HEK293 (cell line): ENCODE measurements at regions not wholly inside any gene's neighbourhood (a gene's known extent, or its start where the extent isn't known, plus 50 kb on each side); places are given as distances from the start of the nearest gene placed in this dataset.

Experiments
- HOXA7 ChIP-seq: sonication (generic); formaldehyde crosslinking; IDR thresholded peaks from 2 replicates; pipeline ENCODE4 v1.8.1; 2022; ENCODE audit warnings: missing genetic modification reagents, borderline replicate concordance
- HOXC10 ChIP-seq: sonication (generic); formaldehyde crosslinking; IDR thresholded peaks from 2 replicates; pipeline ENCODE4 v1.8.1; 2023; ENCODE audit warnings: mild to moderate bottlenecking, missing genetic modification reagents
- KLF9 ChIP-seq: fragments of 450-650 bp; formaldehyde crosslinking; IDR thresholded peaks from 2 replicates; pipeline ENCODE4 v1.5.1; 2016; ENCODE audit warnings: missing biosample characterization, missing genetic modification characterization, low read depth
- MZF1 ChIP-seq: fragments of 450-650 bp; formaldehyde crosslinking; IDR thresholded peaks from 2 replicates; pipeline ENCODE4 v1.5.1; 2017; ENCODE audit warnings: missing biosample characterization, missing genetic modification characterization, borderline replicate concordance
- PRDM1 ChIP-seq: fragments of 450-650 bp; formaldehyde crosslinking; IDR thresholded peaks from 2 replicates; pipeline ENCODE4; 2016; ENCODE audit warnings: missing biosample characterization, missing genetic modification characterization
- PRDM10 ChIP-seq: fragments of 450-650 bp; formaldehyde crosslinking; IDR thresholded peaks from 2 replicates; pipeline ENCODE4 v1.5.1; 2016; ENCODE audit warnings: missing biosample characterization, missing genetic modification characterization
- SETDB1 ChIP-seq: IDR thresholded peaks from one replicate; pipeline ENCODE4 v1.6.1; 2017; ENCODE audit warnings: mild to moderate bottlenecking, low read length, moderate library complexity, mixed read lengths; ENCODE audit not compliant: insufficient read length
- ZBTB1 ChIP-seq: fragments of 450-650 bp; formaldehyde crosslinking; IDR thresholded peaks from 2 replicates; pipeline ENCODE4 v1.5.1; 2016; ENCODE audit warnings: missing biosample characterization, missing genetic modification characterization
- ZBTB21 ChIP-seq: fragments of 450-650 bp; formaldehyde crosslinking; IDR thresholded peaks from 2 replicates; pipeline ENCODE4 v1.5.1; 2017; ENCODE audit warnings: missing biosample characterization, missing genetic modification characterization
- ZBTB8A ChIP-seq: fragments of 450-650 bp; formaldehyde crosslinking; IDR thresholded peaks from 2 replicates; pipeline ENCODE4 v1.5.1; 2016; ENCODE audit warnings: missing biosample characterization, missing genetic modification characterization
- ZNF140 ChIP-seq: fragments of 450-650 bp; formaldehyde crosslinking; IDR thresholded peaks from 2 replicates; pipeline ENCODE4 v1.5.1; 2016; ENCODE audit warnings: missing biosample characterization, missing genetic modification characterization
- ZNF146 ChIP-seq: fragments of 450-650 bp; formaldehyde crosslinking; IDR thresholded peaks from 2 replicates; pipeline ENCODE4 v1.5.1; 2016; ENCODE audit warnings: missing biosample characterization, missing genetic modification characterization
- ZNF157 ChIP-seq: fragments of 450-650 bp; formaldehyde crosslinking; IDR thresholded peaks from 2 replicates; pipeline ENCODE4 v1.5.1; 2016; ENCODE audit warnings: missing biosample characterization, missing genetic modification characterization
- ZNF175 ChIP-seq: fragments of 450-650 bp; formaldehyde crosslinking; IDR thresholded peaks from 2 replicates; pipeline ENCODE4 v1.5.1; 2016; ENCODE audit warnings: missing biosample characterization, missing genetic modification characterization
- ZNF211 ChIP-seq: fragments of 450-650 bp; formaldehyde crosslinking; IDR thresholded peaks from 2 replicates; pipeline ENCODE4 v1.5.1; 2016; ENCODE audit warnings: low read depth, missing biosample characterization, missing genetic modification characterization
- ZNF24 ChIP-seq: fragments of 450-650 bp; formaldehyde crosslinking; IDR thresholded peaks from 2 replicates; pipeline ENCODE4 v1.5.1; 2016; ENCODE audit warnings: missing biosample characterization, missing genetic modification characterization
- ZNF274 ChIP-seq, 2 experiments: fragments of 200-500 bp in 1 of 2; fragments of 450-650 bp in 1 of 2; sonication (Bioruptor generic) in 1 of 2; formaldehyde crosslinking in 1 of 2; IDR thresholded peaks; 2 replicates each; pipeline versions ENCODE4 v1.5.1 to v1.6.1; 2014 to 2016; ENCODE audit warnings: borderline replicate concordance in 1 of 2, inconsistent platforms in 1 of 2, low read length in 1 of 2, missing biosample characterization in 1 of 2, missing genetic modification characterization in 1 of 2
- ZNF423 ChIP-seq: fragments of 450-650 bp; formaldehyde crosslinking; IDR thresholded peaks from 2 replicates; pipeline ENCODE4 v1.5.1; 2016; ENCODE audit warnings: missing biosample characterization, missing genetic modification characterization
- ZNF426 ChIP-seq: fragments of 450-650 bp; formaldehyde crosslinking; IDR thresholded peaks from 2 replicates; pipeline ENCODE4 v1.5.1; 2017; ENCODE audit warnings: missing biosample characterization, missing genetic modification characterization, mild to moderate bottlenecking, inconsistent platforms, moderate library complexity
- ZNF473 ChIP-seq: fragments of 450-650 bp; formaldehyde crosslinking; IDR thresholded peaks from 2 replicates; pipeline ENCODE4 v1.5.1; 2017; ENCODE audit warnings: missing biosample characterization, missing genetic modification characterization
- ZNF488 ChIP-seq: fragments of 450-650 bp; formaldehyde crosslinking; IDR thresholded peaks from 2 replicates; pipeline ENCODE4 v1.5.1; 2016; ENCODE audit warnings: missing biosample characterization, missing genetic modification characterization
- ZNF521 ChIP-seq: fragments of 450-650 bp; formaldehyde crosslinking; IDR thresholded peaks from 2 replicates; pipeline ENCODE4 v1.5.1; 2017; ENCODE audit warnings: missing biosample characterization, mild to moderate bottlenecking, missing genetic modification characterization
- ZNF558 ChIP-seq: fragments of 450-650 bp; formaldehyde crosslinking; IDR thresholded peaks from 2 replicates; pipeline ENCODE4 v1.5.1; 2016; ENCODE audit warnings: missing biosample characterization, missing genetic modification characterization
- ZNF561 ChIP-seq: fragments of 450-650 bp; IDR thresholded peaks from 2 replicates; pipeline ENCODE4 v1.5.1; 2018; ENCODE audit warnings: missing biosample characterization, missing genetic modification characterization, borderline replicate concordance
- ZNF677 ChIP-seq: fragments of 450-650 bp; IDR thresholded peaks from 2 replicates; pipeline ENCODE4 v1.5.0; 2018; ENCODE audit warnings: missing biosample characterization, mild to moderate bottlenecking, missing genetic modification characterization, moderate library complexity
- ZNF707 ChIP-seq: fragments of 450-650 bp; formaldehyde crosslinking; IDR thresholded peaks from 2 replicates; pipeline ENCODE4 v1.5.1; 2016; ENCODE audit warnings: missing biosample characterization, missing genetic modification characterization
- ZNF776 ChIP-seq: fragments of 450-650 bp; formaldehyde crosslinking; IDR thresholded peaks from 2 replicates; pipeline ENCODE4 v1.5.0; 2017; ENCODE audit warnings: missing biosample characterization, missing genetic modification characterization, borderline replicate concordance
- ZSCAN18 ChIP-seq: fragments of 450-650 bp; formaldehyde crosslinking; IDR thresholded peaks from 2 replicates; pipeline ENCODE4 v1.5.1; 2016; ENCODE audit warnings: missing biosample characterization, missing genetic modification characterization
- TF ChIP-seq, protein P1 (sequence below): fragments of 450-650 bp; formaldehyde crosslinking; IDR thresholded peaks from 2 replicates; pipeline ENCODE4 v1.5.1; 2016; ENCODE audit warnings: missing biosample characterization, missing genetic modification characterization
- TF ChIP-seq, protein P2 (sequence below): fragments of 450-650 bp; formaldehyde crosslinking; IDR thresholded peaks from 2 replicates; pipeline ENCODE4 v1.5.1; 2017; ENCODE audit warnings: missing biosample characterization, missing genetic modification characterization

- no peak for TF ChIP-seq ZNF211 (tag by site-specific recombination)
- no peak for TF ChIP-seq ZNF157 (tag by site-specific recombination)
- no peak for TF ChIP-seq ZNF24 (tag by site-specific recombination)
- no peak for TF ChIP-seq PRDM1 (tag by site-specific recombination)
- no peak for TF ChIP-seq ZNF423 (tag by site-specific recombination)
- no peak for TF ChIP-seq ZNF776 (tag by site-specific recombination)
- no peak for TF ChIP-seq PRDM10 (tag by site-specific recombination)
- TF ChIP-seq ZNF521 = no peak
- TF ChIP-seq, protein P1, sequence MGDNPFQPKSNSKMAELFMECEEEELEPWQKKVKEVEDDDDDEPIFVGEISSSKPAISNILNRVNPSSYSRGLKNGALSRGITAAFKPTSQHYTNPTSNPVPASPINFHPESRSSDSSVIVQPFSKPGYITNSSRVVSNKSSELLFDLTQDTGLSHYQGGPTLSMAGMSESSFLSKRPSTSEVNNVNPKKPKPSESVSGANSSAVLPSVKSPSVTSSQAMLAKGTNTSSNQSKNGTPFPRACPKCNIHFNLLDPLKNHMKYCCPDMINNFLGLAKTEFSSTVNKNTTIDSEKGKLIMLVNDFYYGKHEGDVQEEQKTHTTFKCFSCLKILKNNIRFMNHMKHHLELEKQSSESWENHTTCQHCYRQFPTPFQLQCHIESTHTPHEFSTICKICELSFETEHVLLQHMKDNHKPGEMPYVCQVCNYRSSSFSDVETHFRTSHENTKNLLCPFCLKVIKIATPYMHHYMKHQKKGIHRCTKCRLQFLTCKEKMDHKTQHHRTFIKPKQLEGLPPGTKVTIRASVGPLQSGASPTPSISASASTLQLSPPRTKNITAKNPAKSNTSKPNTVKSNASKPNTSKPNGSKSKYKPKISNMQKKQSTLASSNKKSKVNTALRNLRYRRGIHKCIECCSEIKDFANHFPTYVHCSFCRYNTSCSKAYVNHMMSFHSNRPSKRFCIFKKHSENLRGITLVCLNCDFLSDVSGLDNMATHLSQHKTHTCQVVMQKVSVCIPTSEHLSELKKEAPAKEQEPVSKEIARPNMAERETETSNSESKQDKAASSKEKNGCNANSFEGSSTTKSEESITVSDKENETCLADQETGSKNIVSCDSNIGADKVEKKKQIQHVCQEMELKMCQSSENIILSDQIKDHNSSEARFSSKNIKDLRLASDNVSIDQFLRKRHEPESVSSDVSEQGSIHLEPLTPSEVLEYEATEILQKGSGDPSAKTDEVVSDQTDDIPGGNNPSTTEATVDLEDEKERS (tag by site-specific recombination) = no peak
- TF ChIP-seq ZNF274 (IDR thresholded peaks at IDR 0.05; ENCODE audit: low read length) = no peak
- TF ChIP-seq ZNF274 (tag by site-specific recombination; IDR thresholded peaks at IDR 0.05; ENCODE audit: borderline replicate concordance) = no peak
- TF ChIP-seq ZNF558 (tag by site-specific recombination) = no peak
- TF ChIP-seq ZNF473 (tag by site-specific recombination) = no peak
- TF ChIP-seq, protein P2, sequence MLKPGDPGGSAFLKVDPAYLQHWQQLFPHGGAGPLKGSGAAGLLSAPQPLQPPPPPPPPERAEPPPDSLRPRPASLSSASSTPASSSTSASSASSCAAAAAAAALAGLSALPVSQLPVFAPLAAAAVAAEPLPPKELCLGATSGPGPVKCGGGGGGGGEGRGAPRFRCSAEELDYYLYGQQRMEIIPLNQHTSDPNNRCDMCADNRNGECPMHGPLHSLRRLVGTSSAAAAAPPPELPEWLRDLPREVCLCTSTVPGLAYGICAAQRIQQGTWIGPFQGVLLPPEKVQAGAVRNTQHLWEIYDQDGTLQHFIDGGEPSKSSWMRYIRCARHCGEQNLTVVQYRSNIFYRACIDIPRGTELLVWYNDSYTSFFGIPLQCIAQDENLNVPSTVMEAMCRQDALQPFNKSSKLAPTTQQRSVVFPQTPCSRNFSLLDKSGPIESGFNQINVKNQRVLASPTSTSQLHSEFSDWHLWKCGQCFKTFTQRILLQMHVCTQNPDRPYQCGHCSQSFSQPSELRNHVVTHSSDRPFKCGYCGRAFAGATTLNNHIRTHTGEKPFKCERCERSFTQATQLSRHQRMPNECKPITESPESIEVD (tag by site-specific recombination) = peak; percentile 98
- TF ChIP-seq ZSCAN18 (tag by site-specific recombination) = no peak
- TF ChIP-seq ZBTB8A = no peak
- TF ChIP-seq ZNF561 (tag by site-specific recombination) = no peak
- TF ChIP-seq ZBTB1 (tag by site-specific recombination) = no peak
- no peak for TF ChIP-seq ZNF488 (tag by site-specific recombination)
- TF ChIP-seq ZNF707 = no peak
- TF ChIP-seq ZNF140 (tag by site-specific recombination) = no peak
- TF ChIP-seq SETDB1 = no peak
- no peak for TF ChIP-seq ZNF677 (tag by site-specific recombination)
- no peak for TF ChIP-seq ZNF175
- TF ChIP-seq MZF1 (tag by site-specific recombination) = no peak
- TF ChIP-seq HOXC10 (CRISPR knock-in tag) = no peak
- TF ChIP-seq ZBTB21 = no peak; the same call in 1 of the 2 replicates
- no peak for TF ChIP-seq KLF9 (tag by site-specific recombination)
- no peak for TF ChIP-seq HOXA7 (CRISPR knock-in tag)
- no peak for TF ChIP-seq ZNF146 (tag by site-specific recombination)
- TF ChIP-seq ZNF426 (tag by site-specific recombination) = no peak
Observed at GRCh38 chr4:112889619-112890527, 159.6 kb upstream of the ANK2 start (continued).
